Activated naive CD4-positive, alpha-beta T cell treated with anti-CD3 and anti-CD28 coated beads, Interleukin-2, amount 50 U/mL, for 72 hours (primary cell): ENCODE measurements at regions not wholly inside any gene's neighbourhood (a gene's known extent, or its start where the extent isn't known, plus 50 kb on each side); places are given as distances from the start of the nearest gene placed in this dataset.
A peak's percentile ranks its signal among the peaks of the same experiment; 100 is the strongest.

ENCODE experiments used
- ATAC-seq, 2 donors: fragments of 150-1000 bp; cut with Tn5 transposase; 2 replicates each; pipeline ENCODE4 v1.10.0; 2021; ENCODE audit warnings: mild to moderate bottlenecking in 2 of 2, moderate library complexity in 2 of 2
- DNase-seq, 2 donors: peaks; one replicate each; pipeline ENCODE4 v3.0.0; 2021 to 2022; ENCODE audit warnings: low spot score in 2 of 2
- H3K27ac Mint-ChIP-seq, 2 donors: one replicate each; pipeline ENCODE4 v1.8.0; 2022; ENCODE audit warnings: mild to moderate bottlenecking in 2 of 2, mixed read lengths in 2 of 2
- H3K36me3 Mint-ChIP-seq, 2 donors: one replicate each; pipeline ENCODE4 v1.8.0; 2022; ENCODE audit warnings: mixed read lengths in 2 of 2
- H3K9me3 Mint-ChIP-seq, 2 donors: one replicate each; pipeline ENCODE4 v1.8.0; 2022; ENCODE audit warnings: mixed read lengths in 2 of 2

GRCh38 chr12:76242813-76243550 lies 105.2 kb downstream of the BBS10 start:
- DNase-seq: no peak
- H3K36me3 Mint-ChIP-seq: no peaks in the 10 kb centered on the region
- no peak overlapping the region for H3K27ac Mint-ChIP-seq
- H3K9me3 Mint-ChIP-seq: no peaks in the 10 kb centered on the region
- no peak for ATAC-seq

GRCh38 chr12:76241371-76241770 lies 106.8 kb downstream of the BBS10 start:
- H3K36me3 Mint-ChIP-seq: no peaks in the 10 kb centered on the region
- no peak for ATAC-seq
- no peaks in the 10 kb centered on the region for H3K9me3 Mint-ChIP-seq
- no peak overlapping the region for H3K27ac Mint-ChIP-seq
- DNase-seq: no peak

- H3K9me3 Mint-ChIP-seq: no peaks in the 10 kb centered on the region
Measured at GRCh38 chr12:76240281-76240680, 107.9 kb downstream of the BBS10 start.

GRCh38 chr12:76238688-76239087 lies 109.5 kb downstream of the BBS10 start:
- H3K36me3 Mint-ChIP-seq: no peaks in the 10 kb centered on the region
- H3K27ac Mint-ChIP-seq: no peak overlapping the region
- ATAC-seq (no peak), DNase-seq (no peak)
- no peaks in the 10 kb centered on the region for H3K9me3 Mint-ChIP-seq

More at GRCh38 chr12:76240281-76240680, 107.9 kb downstream of the BBS10 start:
- DNase-seq: no peak
- no peak for ATAC-seq
- no peak overlapping the region for H3K27ac Mint-ChIP-seq
- H3K36me3 Mint-ChIP-seq: no peaks in the 10 kb centered on the region

- H3K9me3 Mint-ChIP-seq: no peaks in the 10 kb centered on the region
- ATAC-seq (no peak), DNase-seq (no peak)
- H3K36me3 Mint-ChIP-seq: no peaks in the 10 kb centered on the region
- H3K27ac Mint-ChIP-seq: no peak overlapping the region
Measured at GRCh38 chr12:76237086-76237701, 111.0 kb downstream of the BBS10 start.

- ATAC-seq: no peak
- no peaks in the 10 kb centered on the region for H3K9me3 Mint-ChIP-seq
Measured at GRCh38 chr12:76236640-76237039, 111.6 kb downstream of the BBS10 start.

GRCh38 chr12:76234741-76235140 lies 113.5 kb downstream of the BBS10 start:
- no peaks in the 10 kb centered on the region for H3K9me3 Mint-ChIP-seq
- no peak for DNase-seq
- H3K27ac Mint-ChIP-seq: no peak overlapping the region
- no peak for ATAC-seq
- no peaks in the 10 kb centered on the region for H3K36me3 Mint-ChIP-seq

More at GRCh38 chr12:76236640-76237039, 111.6 kb downstream of the BBS10 start:
- no peaks in the 10 kb centered on the region for H3K36me3 Mint-ChIP-seq
- DNase-seq: no peak
- H3K27ac Mint-ChIP-seq: no peak overlapping the region

- no peak for DNase-seq
- no peaks in the 10 kb centered on the region for H3K36me3 Mint-ChIP-seq
- H3K27ac Mint-ChIP-seq: no peak overlapping the region
- no peaks in the 10 kb centered on the region for H3K9me3 Mint-ChIP-seq
- no peak for ATAC-seq
Measured at GRCh38 chr12:76232013-76232412, 116.2 kb downstream of the BBS10 start.

- no peak for DNase-seq
- Mint-ChIP-seq H3K36me3 (no peaks in the 10 kb centered on the region), H3K27ac (no peak overlapping the region), H3K9me3 (no peaks in the 10 kb centered on the region)
- ATAC-seq: no peak
Measured at GRCh38 chr12:76226956-76227355, 121.3 kb downstream of the BBS10 start.

GRCh38 chr12:76226397-76226796 lies 121.8 kb downstream of the BBS10 start:
- H3K36me3 Mint-ChIP-seq: no peaks in the 10 kb centered on the region
- H3K27ac Mint-ChIP-seq: no peak overlapping the region
- peak in 1 of 2 donors; percentile 46 for ATAC-seq
- DNase-seq: no peak
- no peaks in the 10 kb centered on the region for H3K9me3 Mint-ChIP-seq

- no peaks in the 10 kb centered on the region for H3K36me3 Mint-ChIP-seq
- ATAC-seq (no peak), DNase-seq (no peak)
- no peak overlapping the region for H3K27ac Mint-ChIP-seq
- H3K9me3 Mint-ChIP-seq: no peaks in the 10 kb centered on the region
Measured at GRCh38 chr12:76223869-76224268, 124.3 kb downstream of the BBS10 start.

- DNase-seq (no peak), ATAC-seq (no peak)
- Mint-ChIP-seq H3K36me3 (no peaks in the 10 kb centered on the region), H3K27ac (no peak overlapping the region), H3K9me3 (no peaks in the 10 kb centered on the region)
Measured at GRCh38 chr12:76220980-76221379, 127.2 kb downstream of the BBS10 start.

GRCh38 chr12:76219806-76220205 lies 128.4 kb downstream of the BBS10 start:
- no peak for DNase-seq
- Mint-ChIP-seq H3K36me3 (no peaks in the 10 kb centered on the region), H3K27ac (no peak overlapping the region), H3K9me3 (no peaks in the 10 kb centered on the region)
- ATAC-seq: no peak

GRCh38 chr12:76216585-76217472 lies 131.4 kb downstream of the BBS10 start:
- Mint-ChIP-seq H3K36me3 (no peaks in the 10 kb centered on the region), H3K27ac (no peak overlapping the region), H3K9me3 (no peaks in the 10 kb centered on the region)
- ATAC-seq: no peak
- no peak for DNase-seq

GRCh38 chr12:76208129-76208528 lies 123.6 kb upstream of the NAP1L1 start:
- ATAC-seq (no peak), DNase-seq (no peak)
- H3K9me3 Mint-ChIP-seq: peaks cover 0 to 4% of the 10 kb centered on the region in 2 donors
- H3K36me3 Mint-ChIP-seq: peaks cover 0 to under 1% of the 10 kb centered on the region in 2 donors
- no peak overlapping the region for H3K27ac Mint-ChIP-seq

GRCh38 chr12:76206677-76207072 lies 122.2 kb upstream of the NAP1L1 start:
- H3K36me3 Mint-ChIP-seq: peaks cover 7 to 10% of the 10 kb centered on the region in 2 donors

GRCh38 chr12:76206039-76206676 lies 121.7 kb upstream of the NAP1L1 start:
- Mint-ChIP-seq H3K36me3 (peaks cover 7 to 10% of the 10 kb centered on the region in 2 donors), H3K9me3 (peaks cover 0 to 7% of the 10 kb centered on the region in 2 donors), H3K27ac (no peak overlapping the region)
- ATAC-seq (no peak), DNase-seq (no peak)

More at GRCh38 chr12:76206677-76207072, 122.2 kb upstream of the NAP1L1 start:
- H3K27ac Mint-ChIP-seq: no peak overlapping the region
- H3K9me3 Mint-ChIP-seq: peaks cover 0 to 7% of the 10 kb centered on the region in 2 donors
- ATAC-seq: no peak
- DNase-seq: no peak
